ENCODE measurements at regions not wholly inside any gene's neighbourhood (a gene's known extent, or its start where the extent isn't known, plus 50 kb on each side); places are given as distances from the start of the nearest gene placed in this dataset.

DNA sequence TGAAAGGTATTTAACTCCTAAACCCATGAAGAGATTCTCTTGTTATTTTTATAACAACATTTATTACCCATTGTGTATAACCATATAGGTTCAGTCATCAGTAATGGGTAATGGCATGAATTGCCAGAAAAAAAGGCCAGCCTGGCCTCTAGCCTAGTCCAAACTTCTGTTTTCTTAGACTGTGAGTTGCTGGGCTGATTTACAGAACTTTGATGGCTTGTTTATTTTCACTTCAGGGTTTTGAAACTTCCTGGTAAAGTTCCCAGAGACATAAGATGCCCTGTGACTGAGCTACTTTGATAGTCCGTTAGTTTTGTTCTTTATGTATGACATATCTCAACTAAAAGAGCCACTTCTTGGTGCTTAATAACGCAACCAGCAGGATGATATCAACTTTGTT is 164.8 kb downstream of the METTL4 start:
- no peak for DNase-seq (ENCODE audit: low read depth in 2 of 3, low spot score in 2 of 3)

DNA sequence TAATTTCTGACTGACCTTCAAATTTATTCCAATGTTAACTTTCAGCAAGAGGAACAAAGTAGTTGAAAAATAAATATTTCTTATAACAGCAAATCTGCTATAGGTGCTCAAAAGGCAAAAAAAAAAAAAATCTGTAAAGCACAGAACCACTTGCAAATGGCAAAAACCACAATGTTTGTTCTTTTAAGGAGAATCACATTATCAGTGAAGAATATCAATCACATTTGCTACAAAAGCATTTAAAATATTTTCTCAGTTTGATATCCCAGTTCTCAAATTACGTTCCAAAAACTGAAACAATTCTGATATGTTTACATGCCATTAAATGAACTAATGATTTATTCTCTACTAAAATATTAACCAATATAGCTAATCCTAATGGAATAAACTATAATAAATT is 163.3 kb downstream of the METTL4 start:
- no peak for DNase-seq (ENCODE audit: low read depth in 2 of 3, low spot score in 2 of 3)

DNA sequence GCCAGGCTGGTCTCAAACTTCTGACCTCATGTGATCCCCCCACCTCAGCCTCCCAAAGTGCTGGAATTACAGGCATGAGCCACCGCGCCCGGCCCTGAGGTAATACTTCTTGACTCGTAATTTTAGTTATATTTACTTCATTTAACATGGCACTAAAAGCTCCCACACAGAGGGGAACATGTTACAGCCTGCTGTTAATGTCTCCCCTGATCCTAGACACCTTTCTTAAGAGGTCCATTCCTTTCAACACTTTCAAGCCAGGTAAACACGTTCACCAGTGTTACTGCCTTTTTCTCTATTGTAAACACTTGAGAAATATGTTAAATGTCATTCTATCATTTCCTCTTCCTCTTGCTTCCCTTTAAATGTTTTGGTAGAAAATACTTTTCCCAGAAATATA is 161.4 kb downstream of the METTL4 start:
- DNase-seq (ENCODE audit: low read depth in 2 of 3, low spot score in 2 of 3): no peak

DNA sequence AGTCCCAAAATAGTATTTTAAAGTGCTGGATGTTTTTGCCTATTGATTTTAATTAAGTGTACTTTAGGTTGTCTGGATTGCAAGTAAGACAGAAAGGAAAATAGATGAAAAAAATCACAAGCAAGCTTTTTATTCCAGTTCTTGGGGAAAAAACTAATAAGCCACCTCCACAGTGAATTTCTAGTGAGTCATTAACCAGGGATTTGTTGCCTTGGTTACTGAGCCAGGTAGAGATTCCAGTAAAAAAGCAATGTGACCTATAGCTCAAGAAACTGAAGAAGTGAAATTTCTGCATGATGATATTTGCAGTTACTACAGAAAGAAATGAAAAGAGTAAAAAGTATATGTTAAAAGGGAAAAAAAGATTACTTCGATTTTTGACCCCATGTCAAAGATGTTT is 160.6 kb downstream of the METTL4 start:
- no peak for DNase-seq (ENCODE audit: low read depth in 2 of 3, low spot score in 2 of 3)

DNA sequence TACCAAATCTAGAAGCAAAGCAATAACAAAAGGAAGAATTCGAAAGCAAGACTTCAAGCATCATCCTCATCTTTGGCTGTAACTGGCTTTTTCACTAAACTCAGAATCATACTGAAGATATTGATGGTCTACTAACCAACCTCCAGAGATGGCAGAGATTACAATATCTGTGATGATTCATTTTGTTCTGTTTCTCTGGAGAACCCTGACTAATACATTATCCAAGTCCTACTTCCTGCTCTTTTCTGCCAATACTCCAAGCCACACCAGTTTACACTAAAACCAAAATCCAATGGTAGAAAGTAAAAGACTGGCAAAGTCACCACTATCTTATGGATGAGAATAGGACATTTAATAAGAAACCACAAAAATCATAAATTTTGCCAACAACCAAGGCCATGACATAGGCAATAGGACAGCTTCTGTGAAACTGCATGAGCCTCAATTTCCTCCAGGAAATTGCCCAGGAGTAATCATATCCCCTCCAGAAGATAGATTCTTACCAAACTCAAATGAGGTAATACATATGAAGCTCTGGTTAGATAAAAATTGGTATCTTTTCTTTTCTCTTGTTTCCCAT is 159.8 kb downstream of the METTL4 start:
- DNase-seq (ENCODE audit: low read depth in 2 of 3, low spot score in 2 of 3): no peak

DNA sequence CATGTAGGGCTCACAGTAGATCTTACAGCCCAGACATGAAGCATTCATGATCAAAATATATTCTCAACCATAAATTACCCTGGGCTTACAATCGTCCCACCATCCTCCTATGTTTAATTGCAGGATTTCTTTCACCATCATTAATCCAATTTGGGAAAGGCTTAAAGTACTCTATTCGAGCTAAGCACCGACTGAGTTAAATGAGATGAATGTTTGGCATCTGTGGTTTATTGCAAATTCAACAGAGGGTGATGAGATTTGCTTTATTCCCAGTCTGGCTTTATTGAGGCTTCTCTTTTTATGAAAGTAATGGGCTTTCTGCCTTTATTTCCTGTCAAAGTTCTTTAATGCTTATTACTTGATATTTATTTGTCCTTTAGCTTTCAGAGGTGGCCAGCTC is 159.0 kb downstream of the METTL4 start:
- DNase-seq (ENCODE audit: low read depth in 2 of 3, low spot score in 2 of 3): no peak

DNA sequence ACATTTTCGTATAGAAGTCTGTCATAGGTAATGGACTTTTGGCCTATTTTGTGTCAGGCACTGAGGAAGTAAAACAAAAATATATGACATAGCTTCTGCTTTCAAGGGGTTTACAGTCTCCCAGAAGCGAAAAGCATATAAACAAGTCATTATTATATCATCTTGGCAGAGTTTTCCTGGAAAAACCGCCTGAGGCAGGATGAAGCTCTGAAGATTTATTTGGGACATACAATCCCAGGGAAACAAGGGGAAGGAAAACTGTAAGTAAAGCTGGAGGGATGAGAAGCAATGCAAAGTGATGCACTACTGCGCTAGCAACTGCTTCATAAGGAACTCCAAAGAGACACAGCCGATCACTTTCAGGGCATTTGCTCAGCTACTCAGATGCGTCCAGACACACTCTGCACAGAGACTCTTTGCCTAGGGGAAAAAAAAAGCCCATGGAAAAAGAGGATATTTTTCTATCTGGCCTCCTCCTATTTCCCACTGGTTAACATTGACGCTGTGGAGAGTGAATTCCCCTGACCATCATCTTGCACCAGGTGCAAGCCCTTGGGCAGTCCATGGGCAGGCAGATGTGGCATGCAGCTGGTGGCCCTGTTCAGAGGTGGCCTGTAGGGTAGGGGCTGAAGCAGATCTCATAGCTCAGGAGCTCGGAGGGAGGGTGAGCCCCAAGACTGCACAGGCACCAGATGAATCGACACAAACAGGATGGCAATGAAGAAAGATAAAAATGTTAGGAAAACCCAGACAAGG is 158.1 kb downstream of the METTL4 start:
- no peak for DNase-seq (ENCODE audit: low read depth in 2 of 3, low spot score in 2 of 3)

DNA sequence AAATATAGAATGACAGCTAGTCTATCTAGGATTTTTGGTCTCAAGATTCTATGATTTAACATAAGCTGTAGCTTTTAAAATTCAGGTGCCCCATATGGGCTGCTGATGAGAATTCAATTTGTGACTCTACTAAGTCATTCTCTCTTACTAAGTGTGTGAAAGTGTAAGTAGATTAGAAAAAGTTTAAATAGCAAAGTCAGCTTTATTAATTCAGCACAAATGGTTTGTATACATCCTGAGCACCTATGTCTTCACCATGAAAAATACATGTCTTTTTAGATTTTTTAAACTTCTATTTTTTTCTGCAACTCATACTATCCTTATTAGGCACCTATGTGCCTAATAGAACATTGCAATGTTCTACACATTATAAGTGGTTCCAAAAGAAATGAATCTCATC is 157.1 kb downstream of the METTL4 start:
- DNase-seq (ENCODE audit: low read depth in 2 of 3, low spot score in 2 of 3): no peak

DNA sequence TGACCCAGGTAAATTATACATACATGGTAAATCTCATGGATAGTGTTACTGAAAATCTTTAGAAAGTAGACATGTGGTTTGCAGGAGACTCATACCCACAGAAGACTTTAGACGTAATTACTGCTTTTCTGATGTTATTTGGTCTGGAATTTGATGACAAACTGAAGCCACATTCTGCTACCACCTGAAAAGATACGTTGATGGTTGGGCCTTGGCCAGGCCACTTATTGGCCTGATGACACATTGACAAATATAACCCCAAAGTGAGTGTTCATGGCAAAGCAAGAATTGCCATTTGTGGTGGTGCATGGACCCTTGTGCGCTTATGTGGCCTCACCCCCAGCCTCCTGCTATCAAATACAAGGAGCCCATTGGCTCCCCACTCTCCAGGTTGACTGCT is 155.6 kb downstream of the METTL4 start:
- no peak for DNase-seq (ENCODE audit: low read depth in 2 of 3, low spot score in 2 of 3)

DNA sequence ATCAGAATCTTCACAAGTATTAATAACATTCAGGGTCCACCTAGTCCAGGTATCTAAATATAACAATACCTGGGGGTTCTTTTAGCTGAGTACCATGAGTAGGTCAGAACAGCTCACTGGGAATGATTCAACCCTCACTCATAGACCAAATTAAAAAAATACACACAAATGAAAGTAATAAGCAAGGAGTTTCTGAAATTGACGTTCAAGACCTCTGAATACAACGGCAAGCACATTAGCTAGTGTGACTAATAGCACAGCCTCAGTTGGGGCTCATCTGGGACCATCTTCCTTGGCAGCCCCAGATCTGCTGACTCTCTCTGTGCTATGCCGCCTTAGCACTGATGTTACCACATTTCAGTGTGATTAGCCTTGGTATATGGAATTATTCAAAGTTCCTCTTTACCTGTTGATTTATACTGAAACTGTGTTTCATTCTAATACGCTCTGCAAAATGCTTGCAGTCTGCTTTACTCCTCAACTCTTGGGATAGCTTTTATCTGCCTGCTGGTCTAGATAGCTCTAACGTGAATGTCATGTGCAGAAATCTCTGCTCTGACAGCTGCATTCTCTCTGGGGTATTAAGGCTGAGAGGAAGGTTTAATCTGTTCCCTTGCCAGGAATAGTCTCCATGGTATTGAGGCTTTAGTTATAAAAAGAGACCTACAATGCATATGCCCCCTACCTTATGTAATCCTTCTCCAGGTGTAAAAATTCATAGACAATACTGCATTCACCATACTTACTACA is 153.3 kb downstream of the METTL4 start:
- no peak for DNase-seq (ENCODE audit: low read depth in 2 of 3, low spot score in 2 of 3)

DNA sequence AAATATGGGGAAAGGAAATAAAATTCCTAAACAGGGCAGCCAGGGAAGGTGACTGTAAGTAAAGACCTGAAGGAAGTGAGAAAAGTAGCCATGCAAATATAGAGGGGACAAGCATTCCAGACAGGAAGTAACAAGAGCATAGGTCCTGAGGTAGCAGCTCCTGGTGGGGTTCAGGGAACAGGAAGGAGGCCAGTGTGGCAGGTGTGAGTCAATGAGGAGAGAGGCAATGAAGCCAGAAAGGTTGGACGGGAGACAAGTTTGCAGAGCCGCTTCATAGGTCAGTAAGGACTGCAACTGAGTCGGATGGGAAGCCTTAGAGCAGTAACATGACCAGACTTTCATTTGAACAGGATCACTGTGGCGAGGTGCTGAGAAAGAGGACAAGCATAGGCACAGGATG is 150.9 kb downstream of the METTL4 start:
- DNase-seq (ENCODE audit: low read depth in 2 of 3, low spot score in 2 of 3): no peak

DNA sequence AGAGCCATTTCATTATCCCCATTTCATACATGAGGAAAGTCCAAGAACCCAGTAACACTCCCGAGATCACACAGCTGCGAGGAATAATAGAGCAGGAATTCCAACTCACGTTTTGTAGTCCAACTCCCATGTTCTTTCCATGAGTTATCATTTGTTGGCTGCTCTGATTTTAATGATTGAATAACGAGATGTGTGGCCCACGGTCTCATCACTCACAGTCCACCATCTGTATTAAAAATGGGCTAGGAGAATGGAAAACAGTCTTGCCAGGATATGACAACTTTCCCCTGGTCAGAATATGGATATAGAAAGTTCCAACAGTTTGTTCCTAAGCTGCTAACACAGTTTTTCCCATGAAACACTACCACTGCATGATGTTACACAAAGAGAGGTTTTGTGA is 147.5 kb downstream of the METTL4 start:
- DNase-seq (ENCODE audit: low read depth in 2 of 3, low spot score in 2 of 3): no peak

DNA sequence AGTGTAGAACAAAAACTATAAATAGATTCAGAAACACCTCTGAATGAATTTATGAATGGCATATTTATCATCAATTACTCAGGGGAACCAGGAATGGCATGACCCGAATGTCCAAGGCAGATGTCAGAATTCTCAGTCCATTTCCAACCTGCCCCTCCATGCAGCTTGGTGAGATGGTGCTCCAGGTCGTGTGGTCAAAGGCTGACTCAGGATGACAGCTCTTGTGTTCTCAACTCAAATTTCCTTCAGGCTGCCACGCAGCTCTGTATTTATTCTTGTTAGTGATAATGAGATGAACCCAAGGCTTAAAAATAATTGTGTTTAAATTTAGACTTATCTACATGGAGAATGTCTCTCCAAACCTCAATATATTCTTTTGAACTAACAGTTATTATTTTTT is 146.9 kb downstream of the METTL4 start:
- no peak for DNase-seq (ENCODE audit: low read depth in 2 of 3, low spot score in 2 of 3)

DNA sequence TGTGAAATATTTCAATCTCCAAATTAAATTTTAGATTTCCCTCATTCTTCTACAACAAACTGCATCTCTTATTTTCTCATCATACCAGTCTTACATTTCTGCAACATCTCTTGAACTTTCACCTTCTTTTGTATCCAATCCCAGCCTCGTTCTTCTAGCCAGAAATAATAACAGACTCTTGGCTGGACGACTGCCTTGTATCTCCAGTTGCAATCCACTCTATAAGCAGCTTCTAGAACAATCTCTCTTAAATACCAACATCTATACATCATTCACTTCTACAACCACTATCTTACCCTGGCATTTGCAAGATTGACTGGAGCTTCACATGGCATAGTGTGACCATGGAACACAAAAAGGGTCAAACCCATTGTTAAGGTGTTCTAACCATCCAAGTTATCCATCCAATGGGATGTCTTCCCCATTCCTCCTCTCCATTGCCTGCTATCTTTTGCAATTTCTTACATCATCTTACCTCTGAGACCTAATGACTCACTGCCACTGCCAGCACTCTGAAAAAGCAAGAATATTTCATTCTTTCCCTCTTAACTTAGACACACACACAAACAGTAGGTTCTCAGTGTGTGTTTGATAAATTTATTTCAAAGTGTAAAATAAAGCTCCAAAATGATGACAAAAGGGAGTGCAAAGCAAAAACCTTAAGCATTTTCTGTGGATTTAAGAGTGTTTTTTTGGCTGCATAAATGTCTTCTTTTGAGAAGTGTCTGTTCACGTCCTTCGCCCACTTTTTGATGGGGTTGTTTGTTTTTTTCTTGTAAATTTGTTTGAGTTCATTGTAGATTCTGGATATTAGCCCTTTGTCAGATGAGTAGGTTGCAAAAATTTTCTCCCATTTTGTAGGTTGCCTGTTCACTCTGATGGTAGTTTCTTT is 145.6 kb downstream of the METTL4 start:
- no peak for DNase-seq (ENCODE audit: low read depth in 2 of 3, low spot score in 2 of 3)

DNA sequence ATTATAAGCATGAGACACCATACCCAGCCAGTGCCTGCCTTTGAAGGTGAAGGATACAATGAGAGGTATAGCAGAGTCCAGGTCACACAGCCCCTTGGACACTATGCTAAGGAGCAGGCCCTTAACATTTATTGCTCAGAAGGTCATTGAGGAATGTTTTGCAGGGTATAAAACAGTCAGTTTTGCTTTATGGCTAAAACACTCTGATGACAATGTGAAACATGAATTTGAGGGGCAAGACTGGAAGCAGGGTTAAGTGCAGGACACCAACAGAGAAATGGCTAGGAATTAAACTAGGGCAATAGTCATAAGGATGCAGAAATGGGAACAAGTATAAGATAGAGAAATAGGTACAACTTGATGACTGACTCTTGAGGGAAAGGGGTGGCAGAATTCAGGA is 141.1 kb downstream of the METTL4 start:
- no peak for DNase-seq (ENCODE audit: low read depth in 2 of 3, low spot score in 2 of 3)

DNA sequence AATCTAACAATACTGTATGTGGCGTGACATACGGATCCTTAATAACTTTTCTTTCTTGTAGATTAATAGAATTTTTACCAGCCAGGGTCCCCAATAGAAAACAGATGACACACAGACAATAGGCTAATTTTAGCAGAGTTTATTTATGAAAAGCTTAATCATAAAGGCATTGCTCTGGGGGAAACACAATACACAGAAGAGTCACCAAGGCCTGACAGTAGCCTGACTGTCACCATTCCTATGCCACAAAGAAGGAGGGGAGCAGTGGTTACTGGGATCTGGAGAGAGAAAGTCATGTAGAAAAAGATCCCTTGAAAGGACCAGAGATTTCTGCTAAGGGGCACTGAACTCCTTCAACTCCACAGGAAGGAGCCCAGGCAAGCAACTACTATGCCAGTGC is 139.5 kb downstream of the METTL4 start:
- DNase-seq (ENCODE audit: low read depth in 2 of 3, low spot score in 2 of 3): no peak

DNA sequence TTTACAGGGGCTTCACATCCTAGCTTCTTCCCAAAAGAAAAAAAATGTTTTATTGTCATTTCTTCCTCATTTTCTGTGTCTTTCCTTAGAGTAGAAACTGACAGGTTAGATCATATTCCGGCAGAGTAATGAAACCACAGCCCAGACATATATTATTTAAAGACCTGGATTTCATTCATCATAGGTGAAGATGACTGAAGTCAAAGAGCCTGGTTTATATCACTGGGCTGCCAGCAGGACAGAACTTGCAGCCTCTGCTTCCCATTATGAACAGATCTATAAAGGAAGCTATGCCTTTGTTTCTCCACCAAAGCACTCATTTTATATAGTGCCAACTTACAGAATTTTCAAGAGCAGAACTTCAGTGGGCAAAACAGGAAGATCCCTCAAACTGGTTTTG is 137.9 kb downstream of the METTL4 start:
- no peak for DNase-seq (ENCODE audit: low read depth in 2 of 3, low spot score in 2 of 3)

DNA sequence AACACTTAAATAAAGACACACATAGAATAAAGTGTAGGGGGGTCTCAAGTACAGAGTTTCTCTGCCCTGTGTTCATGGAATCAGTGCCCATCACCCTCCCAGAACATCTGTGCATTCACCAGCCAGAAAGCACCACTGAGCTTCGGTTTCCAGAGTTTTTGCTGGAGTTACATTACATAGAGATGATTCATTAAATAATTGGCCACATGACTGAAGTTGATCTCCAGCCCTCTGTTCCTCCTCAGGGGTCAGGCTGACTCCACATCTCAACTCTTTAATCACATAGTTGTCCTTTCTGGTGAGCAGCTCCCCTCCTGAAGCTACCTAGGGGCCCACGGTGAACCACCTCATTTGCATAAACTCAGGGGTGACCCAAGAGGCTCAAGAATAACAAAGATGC is 129.8 kb downstream of the METTL4 start:
- no peak for DNase-seq (ENCODE audit: low read depth in 2 of 3, low spot score in 2 of 3)

DNA sequence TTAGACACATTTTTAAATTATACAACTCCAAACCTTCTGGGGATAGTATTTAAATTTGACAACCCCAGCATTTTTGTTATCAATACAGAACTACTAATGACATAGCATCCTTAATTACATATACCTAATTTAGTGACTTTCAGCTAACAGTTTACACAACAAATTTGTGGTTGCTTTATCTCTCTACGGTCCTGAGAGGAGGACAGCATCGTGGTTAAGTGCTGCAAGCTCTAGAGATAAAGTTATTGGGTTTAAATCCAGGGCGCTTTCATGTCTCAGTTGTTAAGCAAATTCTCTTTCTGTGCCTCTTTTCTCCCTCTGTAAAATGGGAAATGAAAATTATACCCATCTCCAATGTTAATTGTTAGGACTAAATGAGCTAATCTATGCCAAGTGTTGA is 129.3 kb downstream of the METTL4 start:
- DNase-seq (ENCODE audit: low read depth in 2 of 3, low spot score in 2 of 3): no peak

DNA sequence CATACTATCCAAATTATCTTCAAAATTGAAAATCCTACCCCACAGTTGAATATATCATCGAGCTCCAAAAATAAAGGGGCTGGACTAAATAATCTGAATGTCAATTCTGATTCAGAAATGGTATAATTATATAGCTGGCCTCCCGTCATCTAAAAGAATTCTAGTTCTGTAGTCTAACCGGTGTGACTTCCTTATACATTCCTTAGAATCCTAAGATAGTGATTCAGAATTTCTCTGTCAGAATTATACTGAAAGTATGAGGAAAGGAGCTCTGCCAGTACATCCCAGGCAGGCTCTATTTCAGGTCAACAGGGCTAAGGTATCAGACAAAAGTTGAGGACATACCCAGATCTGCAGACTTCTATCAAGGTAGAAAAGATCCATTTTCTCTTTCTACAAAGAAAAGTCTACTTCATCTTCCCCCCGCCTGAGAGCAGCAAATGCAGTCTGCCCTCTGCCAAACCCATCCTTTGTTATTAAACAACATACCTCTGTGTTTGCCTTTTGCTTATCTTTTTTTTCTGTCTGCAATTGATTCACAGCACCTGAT is 128.5 kb downstream of the METTL4 start:
- no peak for DNase-seq (ENCODE audit: low read depth in 2 of 3, low spot score in 2 of 3)

DNA sequence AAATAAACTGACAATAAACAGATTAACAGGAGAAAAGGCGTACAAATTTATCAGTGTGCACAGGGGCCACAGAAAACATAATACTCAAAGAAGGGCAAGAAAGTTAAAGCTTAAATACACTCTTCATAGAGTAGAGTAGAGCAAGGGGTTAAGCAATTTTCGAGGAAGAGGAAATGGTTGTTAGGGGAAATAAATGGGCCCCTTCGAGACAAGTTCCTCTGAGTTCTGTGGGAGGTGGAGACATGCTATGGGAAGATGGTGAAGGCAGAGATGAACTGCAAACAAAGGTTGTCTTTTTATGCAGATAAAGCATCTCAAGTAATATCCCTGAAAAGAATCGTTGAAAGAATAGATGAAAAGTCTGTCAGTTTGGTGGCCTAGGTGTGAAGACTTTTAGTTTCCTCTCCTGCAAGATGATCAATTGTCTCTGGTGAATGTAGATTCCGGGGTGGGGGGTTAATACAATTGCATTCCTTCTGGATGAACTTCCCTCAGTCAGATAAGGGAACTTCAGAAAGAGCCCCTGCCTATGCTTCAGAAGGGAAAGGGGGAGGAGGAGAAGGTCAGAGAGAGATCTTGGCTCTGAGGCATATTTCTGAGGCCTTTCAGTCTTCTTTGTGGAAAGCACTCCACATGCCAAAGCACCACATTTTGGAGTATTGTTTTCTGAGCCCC is 127.0 kb downstream of the METTL4 start:
- no peak for DNase-seq (ENCODE audit: low read depth in 2 of 3, low spot score in 2 of 3)

Data from activated CD8-positive, alpha-beta memory T cell treated with anti-CD3 and anti-CD28 coated beads for 48 hours (primary cell).